ENCODE measurements at regions not wholly inside any gene's neighbourhood (a gene's known extent, or its start where the extent isn't known, plus 50 kb on each side); places are given as distances from the start of the nearest gene placed in this dataset.

GRCh38 chr3:178483704-178484103 is 52.5 kb upstream of the KCNMB2 start:
- TF ChIP-seq POLR2AphosphoS5 (IDR thresholded peaks at IDR 0.05; ENCODE audit: borderline replicate concordance, low read depth, low read length) (no peak), EZH2 (IDR thresholded peaks at IDR 0.05) (no peak), FOXP2 (optimal IDR thresholded peaks at IDR 0.05; ENCODE audit: control extremely low read depth, extremely low read length, insufficient read depth) (no peak)

Measured in SK-N-MC (cell line).